Thyroid gland (tissue), 4 donors: ENCODE measurements at regions not wholly inside any gene's neighbourhood (a gene's known extent, or its start where the extent isn't known, plus 50 kb on each side); places are given as distances from the start of the nearest gene placed in this dataset.

Experiments used
- DNase-seq, 2 donors: peaks; one replicate each; pipeline ENCODE4 v3.0.0-alpha.2; 2019
- H3K27ac ChIP-seq, 3 donors: fragments of 200-600 bp; sonication (generic); 1 replicate in 2 of 3; 2 replicates in 1 of 3; pipeline ENCODE4 v1.5.1; 2016 to 2019; ENCODE audit warnings: mild to moderate bottlenecking in 1 of 3, moderate library complexity in 1 of 3
- H3K27me3 ChIP-seq: fragments of 200-600 bp; sonication (generic); one replicate; pipeline ENCODE4 v1.5.1; 2019
- H3K36me3 ChIP-seq, 2 donors: fragments of 200-600 bp; sonication (generic); one replicate each; pipeline ENCODE4 v1.5.1; 2016 to 2019
- H3K4me1 ChIP-seq, 2 donors: fragments of 200-600 bp; sonication (generic); one replicate each; pipeline ENCODE4 v1.5.1; 2017 to 2019
- H3K4me3 ChIP-seq, 3 donors: fragments of 200-600 bp; sonication (generic); replicated peaks in 1 of 3; 1 replicate in 2 of 3; 2 replicates in 1 of 3; pipeline ENCODE4 v1.5.1; 2016; ENCODE audit warnings: mild to moderate bottlenecking in 1 of 3
- H3K9me3 ChIP-seq: fragments of 200-600 bp; sonication (generic); one replicate; pipeline ENCODE4 v1.5.1; 2017
- POLR2A ChIP-seq, 2 donors: fragments of 450-650 bp; IDR thresholded peaks; one replicate each; pipeline ENCODE4 v1.6.1; 2017; ENCODE audit warnings: antibody characterized with exemption in 2 of 2, mild to moderate bottlenecking in 2 of 2, moderate library complexity in 1 of 2
- WGBS, 2 donors: methylation state at CpG; one replicate each; pipeline ENCODE4 v1.1.5; 2017; 5-methylcytosine and 5-hydroxymethylcytosine counted together
- intact Hi-C: fragments of 100-400 bp; cut with DNase I; formaldehyde crosslinking; loops from one replicate; pipeline ENCODE4 v1.15.1; 2023
- TF ChIP-seq, protein P1 (sequence below), 6 experiments: fragments of 200-600 bp in 3 of 6; fragments of 450-650 bp in 3 of 6; sonication (generic) in 3 of 6; IDR thresholded peaks; one replicate each; pipeline ENCODE4 v1.5.1; 2016 to 2019; ENCODE audit warnings: antibody characterized with exemption in 6 of 6, mild to moderate bottlenecking in 2 of 6, inconsistent platforms in 1 of 6, moderate library complexity in 1 of 6

DNA sequence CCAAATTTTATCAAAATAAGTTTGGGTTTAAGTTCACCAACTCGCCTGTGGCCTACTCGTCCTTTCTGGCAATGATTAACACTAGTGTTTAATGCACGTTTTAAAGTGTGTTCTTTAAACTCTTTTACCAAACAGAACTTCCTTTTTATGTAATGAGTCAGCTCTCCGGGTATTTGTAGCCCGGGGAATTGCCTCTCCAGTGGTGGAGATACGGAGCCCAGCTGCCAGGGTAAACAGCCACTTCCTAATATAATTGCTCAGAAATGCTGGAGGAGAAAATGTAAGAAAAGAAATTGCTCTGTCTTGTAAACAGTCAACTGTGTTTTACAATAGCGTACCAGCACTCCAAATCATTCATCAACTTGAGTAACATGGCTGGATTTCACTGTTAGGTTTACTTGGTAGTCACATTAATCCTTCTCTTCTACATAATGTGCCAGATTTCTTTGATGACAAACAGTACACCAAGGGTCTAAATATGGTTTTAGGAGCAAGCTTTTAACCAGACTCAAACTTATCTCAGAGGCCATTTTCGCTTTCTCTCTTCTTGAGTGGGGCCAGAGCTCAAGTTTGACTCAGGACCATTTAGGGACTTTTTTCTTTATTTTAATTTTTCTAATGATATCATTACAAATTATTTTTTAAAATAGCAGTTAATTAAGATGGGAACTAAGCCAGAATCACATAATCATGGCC, 101.2 kb upstream of the SLC38A2 start:
- no peaks in the 10 kb centered on the region for H3K27me3 ChIP-seq
- TF ChIP-seq, protein P1, sequence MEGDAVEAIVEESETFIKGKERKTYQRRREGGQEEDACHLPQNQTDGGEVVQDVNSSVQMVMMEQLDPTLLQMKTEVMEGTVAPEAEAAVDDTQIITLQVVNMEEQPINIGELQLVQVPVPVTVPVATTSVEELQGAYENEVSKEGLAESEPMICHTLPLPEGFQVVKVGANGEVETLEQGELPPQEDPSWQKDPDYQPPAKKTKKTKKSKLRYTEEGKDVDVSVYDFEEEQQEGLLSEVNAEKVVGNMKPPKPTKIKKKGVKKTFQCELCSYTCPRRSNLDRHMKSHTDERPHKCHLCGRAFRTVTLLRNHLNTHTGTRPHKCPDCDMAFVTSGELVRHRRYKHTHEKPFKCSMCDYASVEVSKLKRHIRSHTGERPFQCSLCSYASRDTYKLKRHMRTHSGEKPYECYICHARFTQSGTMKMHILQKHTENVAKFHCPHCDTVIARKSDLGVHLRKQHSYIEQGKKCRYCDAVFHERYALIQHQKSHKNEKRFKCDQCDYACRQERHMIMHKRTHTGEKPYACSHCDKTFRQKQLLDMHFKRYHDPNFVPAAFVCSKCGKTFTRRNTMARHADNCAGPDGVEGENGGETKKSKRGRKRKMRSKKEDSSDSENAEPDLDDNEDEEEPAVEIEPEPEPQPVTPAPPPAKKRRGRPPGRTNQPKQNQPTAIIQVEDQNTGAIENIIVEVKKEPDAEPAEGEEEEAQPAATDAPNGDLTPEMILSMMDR (IDR thresholded peaks at IDR 0.05): no peak
- TF ChIP-seq POLR2A (IDR thresholded peaks at IDR 0.05): no peak
- H3K4me3 ChIP-seq: no peak overlapping the region
- H3K4me1 ChIP-seq: peaks cover 8 to 14% of the 10 kb centered on the region in 2 donors
- peak; percentile 23 to 42 for DNase-seq
- H3K36me3 ChIP-seq: no peaks in the 10 kb centered on the region
- peak overlapping the region; percentile 60 to 73 (median 60) for H3K27ac ChIP-seq
- H3K9me3 ChIP-seq: no peaks in the 10 kb centered on the region
- 36 to 46% methylated on average over 8 of the region's 8 CpGs for WGBS, 2 donors
- intact Hi-C loops: no loop called here

DNA sequence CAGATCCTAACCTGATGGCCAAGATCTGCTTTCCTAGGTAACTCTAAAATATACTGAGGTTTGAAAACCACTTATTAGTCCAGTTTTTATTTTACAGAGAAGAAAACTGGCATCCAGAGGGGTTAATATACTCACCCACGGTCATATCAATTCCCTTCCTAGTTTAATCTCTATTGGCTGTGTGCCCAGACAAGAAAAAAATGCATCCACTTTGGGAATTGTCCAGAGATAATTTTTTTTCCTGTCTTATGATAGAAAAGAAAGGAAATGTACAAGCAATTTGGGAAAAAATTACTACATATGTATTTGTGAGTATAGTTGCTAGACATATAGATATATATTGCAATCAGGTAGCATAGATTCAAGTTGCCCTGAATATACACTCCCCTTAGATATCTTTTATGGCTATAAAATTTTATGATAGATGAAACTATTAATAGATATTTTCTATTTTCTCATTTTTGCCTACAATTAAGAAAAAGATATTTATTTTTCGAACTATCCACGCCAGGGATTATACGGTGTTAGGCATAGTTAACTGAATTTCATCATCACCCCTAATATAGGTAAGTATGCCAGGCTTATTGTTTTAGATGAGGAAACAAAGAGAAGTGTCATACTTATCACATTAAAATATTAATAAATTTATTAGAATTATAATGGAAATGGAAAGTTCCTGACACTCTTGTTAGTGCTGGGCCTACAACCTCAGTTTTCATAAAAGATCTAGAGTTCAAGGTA, 100.5 kb upstream of the SLC38A2 start:
- Histone ChIP-seq H3K36me3 (no peaks in the 10 kb centered on the region), H3K4me1 (peaks cover 8 to 14% of the 10 kb centered on the region in 2 donors), H3K4me3 (no peak overlapping the region), H3K27ac (peak overlapping the region; percentile 60 to 73 (median 60)), H3K27me3 (no peaks in the 10 kb centered on the region), H3K9me3 (no peaks in the 10 kb centered on the region)
- no peak for TF ChIP-seq POLR2A (IDR thresholded peaks at IDR 0.05)
- TF ChIP-seq, protein P1 (IDR thresholded peaks at IDR 0.05): no peak
- intact Hi-C loops: no loop called here
- 57 to 60% methylated on average over 4 of the region's 4 CpGs for WGBS, 2 donors
- no peak for DNase-seq

DNA sequence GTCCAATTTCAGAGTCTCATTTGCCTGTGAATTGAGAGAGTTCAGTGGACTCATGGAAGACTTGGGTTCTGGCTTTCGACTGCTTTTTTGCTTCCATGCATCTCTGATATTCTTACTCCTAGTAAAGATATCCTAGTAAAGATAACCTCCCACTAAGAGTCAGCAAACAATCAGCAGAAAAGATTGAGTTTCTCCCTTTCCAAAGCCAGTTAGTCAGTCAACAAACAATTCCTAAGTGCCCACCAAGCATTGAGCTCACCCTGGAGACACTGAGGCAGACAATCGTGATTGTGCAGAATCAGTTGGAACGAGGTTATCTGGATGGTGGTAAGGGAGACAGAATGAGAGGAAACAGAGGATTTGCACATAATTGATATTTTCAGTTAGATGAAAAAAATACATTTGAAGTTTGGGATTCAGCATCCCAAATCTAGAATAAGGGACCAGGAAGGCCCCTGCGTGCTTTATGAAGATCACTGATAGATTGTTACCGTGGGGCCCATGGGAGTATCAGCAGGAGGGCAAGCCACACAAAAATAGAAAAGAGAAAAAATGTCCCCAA, 99.7 kb upstream of the SLC38A2 start:
- DNase-seq: no peak
- H3K9me3 ChIP-seq: no peaks in the 10 kb centered on the region
- peaks cover 8 to 14% of the 10 kb centered on the region in 2 donors for H3K4me1 ChIP-seq
- no peaks in the 10 kb centered on the region for H3K36me3 ChIP-seq
- no peak overlapping the region for H3K4me3 ChIP-seq
- 82 to 87% methylated on average over 5 of the region's 5 CpGs for WGBS, 2 donors
- intact Hi-C loops: no loop called here
- H3K27ac ChIP-seq: no peak overlapping the region
- H3K27me3 ChIP-seq: no peaks in the 10 kb centered on the region
- no peak for TF ChIP-seq POLR2A (IDR thresholded peaks at IDR 0.05)

- H3K27ac ChIP-seq: no peak overlapping the region
- TF ChIP-seq POLR2A (IDR thresholded peaks at IDR 0.05): no peak
- TF ChIP-seq, protein P1 (IDR thresholded peaks at IDR 0.05): no peak
- peaks cover 8 to 14% of the 10 kb centered on the region in 2 donors for H3K4me1 ChIP-seq
- no peaks in the 10 kb centered on the region for H3K9me3 ChIP-seq
- no peak for DNase-seq
- H3K4me3 ChIP-seq: no peak overlapping the region
- H3K36me3 ChIP-seq: no peaks in the 10 kb centered on the region
- WGBS, 2 donors: 87 to 93% methylated on average over 2 of the region's 2 CpGs
- H3K27me3 ChIP-seq: no peaks in the 10 kb centered on the region
- intact Hi-C loops: no loop called here
Measured at GRCh38 chr12:46471404-46471803, 98.8 kb upstream of the SLC38A2 start.

DNA sequence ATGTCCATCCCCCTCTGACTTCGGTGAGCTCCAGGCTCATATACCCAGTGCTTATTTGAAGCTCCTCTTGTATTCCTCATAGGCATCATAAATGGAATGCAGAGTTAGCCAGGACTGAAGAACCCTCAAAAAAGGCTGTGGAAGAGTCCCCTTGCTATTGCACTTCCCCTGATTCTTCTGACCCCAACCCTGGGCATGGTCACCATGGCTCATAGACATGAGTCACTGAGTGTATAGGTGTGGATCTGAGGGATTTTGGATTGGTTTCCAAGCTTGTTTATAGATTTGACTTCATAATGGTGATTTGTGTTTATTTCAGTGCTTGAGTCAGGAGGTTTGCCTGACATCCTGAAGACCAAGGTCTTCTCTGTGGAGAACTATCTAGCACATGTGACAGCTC, 98.4 kb upstream of the SLC38A2 start:
- no peak for DNase-seq
- H3K9me3 ChIP-seq: no peaks in the 10 kb centered on the region
- H3K36me3 ChIP-seq: no peaks in the 10 kb centered on the region
- H3K27me3 ChIP-seq: no peaks in the 10 kb centered on the region
- WGBS, 2 donors: 82 to 90% methylated on average over 1 of the region's 1 CpG
- intact Hi-C loops: no loop called here
- TF ChIP-seq POLR2A (IDR thresholded peaks at IDR 0.05): no peak
- TF ChIP-seq, protein P1 (IDR thresholded peaks at IDR 0.05): no peak
- H3K4me3 ChIP-seq: no peak overlapping the region
- H3K4me1 ChIP-seq: peaks cover 8 to 14% of the 10 kb centered on the region in 2 donors
- no peak overlapping the region for H3K27ac ChIP-seq
